Stomach (tissue), 8 donors: ENCODE measurements at regions not wholly inside any gene's neighbourhood (a gene's known extent, or its start where the extent isn't known, plus 50 kb on each side); places are given as distances from the start of the nearest gene placed in this dataset.

Experiments used
- DNase-seq, 2 donors: peaks; one replicate each; pipeline versions ENCODE4 v3.0.0 to v3.0.0-alpha.2; 2013 to 2019
- H3K27ac ChIP-seq, 5 donors: fragments of 200-600 bp in 4 of 5; sonication (generic) in 4 of 5; one replicate each; pipeline ENCODE4 v1.5.1; 2013 to 2019; ENCODE audit warnings: mild to moderate bottlenecking in 1 of 5, moderate library complexity in 1 of 5
- H3K27me3 ChIP-seq, 3 donors: fragments of 200-600 bp; sonication (generic); one replicate each; pipeline ENCODE4 v1.5.1; 2017 to 2019; ENCODE audit warnings: mixed run types in 1 of 3
- H3K36me3 ChIP-seq, 4 donors: fragments of 200-600 bp; sonication (generic); 1 replicate in 3 of 4; 2 replicates in 1 of 4; pipeline ENCODE4 v1.5.1; 2016 to 2019
- H3K4me1 ChIP-seq, 4 donors: fragments of 200-600 bp; sonication (generic); one replicate each; pipeline ENCODE4 v1.5.1; 2016 to 2019
- H3K4me3 ChIP-seq, 4 donors: fragments of 200-600 bp; sonication (generic) in 3 of 4; one replicate each; pipeline ENCODE4 v1.5.1; 2016 to 2019; ENCODE audit warnings: mild to moderate bottlenecking in 1 of 4
- H3K9me3 ChIP-seq, 4 donors: fragments of 200-600 bp; sonication (generic); one replicate each; pipeline ENCODE4 v1.5.1; 2016 to 2019
- CTCF ChIP-seq, 7 experiments: fragments of 450-650 bp in 4 of 7; fragments of 200-600 bp in 3 of 7; sonication (generic) in 3 of 7; IDR thresholded peaks; one replicate each; pipeline ENCODE4 v1.5.1; 2016 to 2019; ENCODE audit warnings: antibody characterized with exemption in 7 of 7, control low read depth in 2 of 7, mild to moderate bottlenecking in 1 of 7
- EP300 ChIP-seq: sonication (generic); formaldehyde crosslinking; IDR thresholded peaks from one replicate; pipeline ENCODE4 v1.6.1; 2017; ENCODE audit warnings: antibody characterized with exemption
- POLR2A ChIP-seq, 4 donors: fragments of 450-650 bp; IDR thresholded peaks; one replicate each; pipeline ENCODE4 v1.6.1; 2016; ENCODE audit warnings: antibody characterized with exemption in 4 of 4, control low read depth in 2 of 4, mild to moderate bottlenecking in 1 of 4, moderate library complexity in 1 of 4
- POLR2AphosphoS5 ChIP-seq, 3 donors: sonication (generic); formaldehyde crosslinking; IDR thresholded peaks; one replicate each; pipeline ENCODE4 v1.6.1; 2016; ENCODE audit warnings: antibody characterized with exemption in 3 of 3
- WGBS, 5 donors: extraction: QIAGEN DNeasy Blood & Tissue Kit in 3 of 5; methylation state at CpG; one replicate each; pipeline versions ENCODE4 v1.1.5 to v1.1.7; 2013 to 2018; 5-methylcytosine and 5-hydroxymethylcytosine counted together
- intact Hi-C: fragments of 100-400 bp; cut with DNase I; formaldehyde crosslinking; loops from one replicate; pipeline ENCODE4 v1.15.1; 2023; ENCODE audit warnings: low total_unique reads
- donor health status: healthy with polysubstance abuse.
- donor health status: Bipolar disorder and iron deficiency.
- donor health status: healthy.

GRCh38 chr1:96498744-96499340 lies 222.7 kb upstream of the PTBP2 start:
- no peaks in the 10 kb centered on the region for H3K9me3 ChIP-seq
- TF ChIP-seq CTCF (IDR thresholded peaks at IDR 0.05) = no peak
- no peak for TF ChIP-seq POLR2AphosphoS5 (IDR thresholded peaks at IDR 0.05)
- no peak for TF ChIP-seq POLR2A (IDR thresholded peaks at IDR 0.05)
- no peak for TF ChIP-seq EP300
- 74 to 84% (median 81%) methylated on average over 5 of the region's 5 CpGs for WGBS, 5 donors
- intact Hi-C loops = no loop called here
- H3K27me3 ChIP-seq = no peaks in the 10 kb centered on the region
- H3K4me3 ChIP-seq = no peak overlapping the region
- no peaks in the 10 kb centered on the region for H3K4me1 ChIP-seq
- no peaks in the 10 kb centered on the region for H3K36me3 ChIP-seq
- no peak for DNase-seq
- no peak overlapping the region for H3K27ac ChIP-seq

- H3K36me3 ChIP-seq = no peaks in the 10 kb centered on the region
- DNase-seq = no peak
- intact Hi-C loops = no loop called here
- H3K27ac ChIP-seq = no peak overlapping the region
- no peaks in the 10 kb centered on the region for H3K9me3 ChIP-seq
- H3K4me1 ChIP-seq = no peaks in the 10 kb centered on the region
- no peak for TF ChIP-seq CTCF (IDR thresholded peaks at IDR 0.05)
- TF ChIP-seq POLR2A (IDR thresholded peaks at IDR 0.05) = no peak
- TF ChIP-seq POLR2AphosphoS5 (IDR thresholded peaks at IDR 0.05) = no peak
- TF ChIP-seq EP300 = no peak
- no peaks in the 10 kb centered on the region for H3K27me3 ChIP-seq
- H3K4me3 ChIP-seq = no peak overlapping the region
- WGBS, 5 donors = 60 to 79% (median 73%) methylated on average over 4 of the region's 4 CpGs
Measured at GRCh38 chr1:96508233-96508632, 213.4 kb upstream of the PTBP2 start.

GRCh38 chr1:96509339-96509738 lies 212.2 kb upstream of the PTBP2 start:
- WGBS, 5 donors = 30 to 57% (median 53%) methylated on average over 1 of the region's 1 CpG

GRCh38 chr1:96509951-96510350 lies 211.6 kb upstream of the PTBP2 start:
- H3K27ac ChIP-seq = no peak overlapping the region
- TF ChIP-seq POLR2A (IDR thresholded peaks at IDR 0.05) (no peak), EP300 (no peak), POLR2AphosphoS5 (IDR thresholded peaks at IDR 0.05) (no peak), CTCF (IDR thresholded peaks at IDR 0.05) (no peak)
- 62 to 89% (median 77%) methylated on average over 2 of the region's 2 CpGs for WGBS, 5 donors

More at GRCh38 chr1:96509339-96509738, 212.2 kb upstream of the PTBP2 start:
- Histone ChIP-seq H3K36me3 (no peaks in the 10 kb centered on the region), H3K9me3 (no peaks in the 10 kb centered on the region), H3K4me3 (no peak overlapping the region), H3K27ac (no peak overlapping the region), H3K27me3 (no peaks in the 10 kb centered on the region), H3K4me1 (no peaks in the 10 kb centered on the region)
- no peak for DNase-seq
- intact Hi-C loops = no loop called here
- TF ChIP-seq POLR2A (IDR thresholded peaks at IDR 0.05) = no peak
- TF ChIP-seq CTCF (IDR thresholded peaks at IDR 0.05) = no peak

More at GRCh38 chr1:96509951-96510350, 211.6 kb upstream of the PTBP2 start:
- H3K9me3 ChIP-seq = no peaks in the 10 kb centered on the region
- H3K27me3 ChIP-seq = no peaks in the 10 kb centered on the region
- intact Hi-C loops = no loop called here
- no peak overlapping the region for H3K4me3 ChIP-seq
- no peaks in the 10 kb centered on the region for H3K36me3 ChIP-seq
- no peaks in the 10 kb centered on the region for H3K4me1 ChIP-seq
- no peak for DNase-seq
